Inflammatory macrophage treated with lipopolysaccharide for 4 hours (primary cell): ENCODE measurements at regions not wholly inside any gene's neighbourhood (a gene's known extent, or its start where the extent isn't known, plus 50 kb on each side); places are given as distances from the start of the nearest gene placed in this dataset.
"Not testable (repeated sequence)": the region's sequence is repeated elsewhere in the genome, so short reads cannot be mapped to it uniquely, and the experiment has no call there.

ENCODE experiments used
- DNase-seq: peaks from one replicate; pipeline ENCODE4 v3.0.0-alpha.2; 2020

GRCh38 chr11:15667127-15667725 is 552.5 kb downstream of the INSC start:
- no peak for DNase-seq

- DNase-seq: no peak
These were observed 554.0 kb downstream of the INSC start for GRCh38 chr11:15668718-15669117.

DNA sequence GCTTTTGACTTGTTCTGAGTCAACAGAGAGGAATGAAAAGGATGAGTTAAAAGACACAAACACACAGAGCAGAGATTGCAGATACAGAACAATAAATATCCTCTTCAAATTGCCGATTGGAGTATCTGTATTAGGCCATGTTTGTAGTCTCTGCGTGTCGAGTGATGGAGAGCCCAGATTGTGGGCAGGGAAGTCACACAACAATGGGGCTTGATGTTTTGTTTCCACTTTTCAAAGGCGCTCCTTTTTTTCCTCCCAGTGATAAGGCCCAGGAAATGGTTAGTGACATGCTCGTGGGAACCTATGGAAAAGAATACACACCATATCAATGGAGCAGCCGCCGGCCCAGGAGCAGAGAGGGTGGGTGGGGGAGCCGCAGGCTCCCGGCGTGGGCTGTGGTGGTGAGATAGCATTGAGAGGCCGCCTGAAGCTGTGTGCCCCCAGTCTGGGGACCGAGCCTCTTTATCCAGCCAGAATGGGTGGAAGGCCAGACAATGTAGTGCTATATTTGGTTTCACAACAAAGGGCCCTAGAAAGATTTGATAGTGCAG is 555.9 kb downstream of the INSC start:
- DNase-seq: no peak

GRCh38 chr11:15671216-15671615 is 556.5 kb downstream of the INSC start:
- DNase-seq: no peak

- no peak for DNase-seq
These were observed 558.1 kb downstream of the INSC start for GRCh38 chr11:15672825-15673224.

GRCh38 chr11:15673408-15673831 is 558.7 kb downstream of the INSC start:
- DNase-seq: no peak

GRCh38 chr11:15674756-15675155 is 560.0 kb downstream of the INSC start:
- no peak for DNase-seq

GRCh38 chr11:15675683-15676082 is 561.0 kb downstream of the INSC start:
- no peak for DNase-seq

DNA sequence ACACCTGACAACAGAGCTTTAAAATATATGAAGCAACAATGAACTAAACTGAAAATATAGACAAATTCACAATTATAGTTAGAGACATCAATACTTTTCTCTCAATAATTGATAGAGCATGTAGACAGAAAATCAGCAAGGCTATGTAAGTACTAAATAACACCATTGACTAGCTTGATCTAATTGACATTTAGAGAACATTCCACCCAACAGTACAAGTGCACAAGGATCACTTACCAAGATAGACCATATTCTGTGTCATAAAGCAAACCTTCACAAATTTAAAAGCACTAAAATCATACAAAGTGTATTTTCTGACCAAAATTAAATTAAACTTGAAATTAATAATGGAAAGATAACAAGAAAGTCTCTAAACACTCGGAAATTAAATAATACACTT is 562.5 kb downstream of the INSC start:
- DNase-seq: no peak

DNA sequence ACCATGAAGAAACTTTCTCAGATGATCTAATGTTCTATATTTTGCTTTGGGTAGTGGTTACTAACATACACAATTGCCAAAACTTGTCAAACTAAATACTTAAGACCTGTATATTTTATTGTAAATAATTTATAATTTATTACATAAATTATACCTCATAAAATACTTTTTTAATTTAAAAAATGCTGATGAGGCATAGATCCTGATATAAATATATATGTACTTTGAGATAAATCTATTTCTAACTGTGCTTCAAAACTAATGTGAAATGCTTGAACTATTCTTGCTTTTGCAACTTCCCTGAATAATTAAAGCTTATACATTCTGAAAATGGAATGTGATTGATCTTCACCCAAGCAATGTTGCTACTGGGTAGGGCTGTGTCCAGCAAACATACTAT is 568.8 kb downstream of the INSC start:
- DNase-seq: no peak

DNA sequence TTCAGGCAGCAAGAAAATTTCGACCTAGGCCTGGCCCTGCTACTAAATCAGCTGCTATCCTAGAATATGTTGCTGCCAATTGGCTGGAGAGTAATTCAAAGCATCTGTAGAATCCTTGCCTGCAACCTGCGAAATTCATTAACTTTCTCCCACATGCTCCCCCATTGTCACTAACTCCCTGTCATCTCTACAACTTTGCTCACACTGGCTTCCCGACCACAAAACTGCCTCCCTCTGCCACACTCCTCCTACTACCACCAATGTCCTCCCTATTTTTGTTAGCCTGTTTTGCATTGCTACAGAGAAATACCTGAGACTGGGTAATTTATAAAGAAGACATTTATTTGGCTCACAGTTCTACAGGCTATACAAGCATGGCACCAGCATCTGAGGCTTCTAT is 570.6 kb downstream of the INSC start:
- DNase-seq: no peak

- not testable (repeated sequence) for DNase-seq
These were observed 571.5 kb downstream of the INSC start for GRCh38 chr11:15686259-15686658.

- DNase-seq: no peak
These were observed 572.6 kb downstream of the INSC start for GRCh38 chr11:15687342-15687741.

DNA sequence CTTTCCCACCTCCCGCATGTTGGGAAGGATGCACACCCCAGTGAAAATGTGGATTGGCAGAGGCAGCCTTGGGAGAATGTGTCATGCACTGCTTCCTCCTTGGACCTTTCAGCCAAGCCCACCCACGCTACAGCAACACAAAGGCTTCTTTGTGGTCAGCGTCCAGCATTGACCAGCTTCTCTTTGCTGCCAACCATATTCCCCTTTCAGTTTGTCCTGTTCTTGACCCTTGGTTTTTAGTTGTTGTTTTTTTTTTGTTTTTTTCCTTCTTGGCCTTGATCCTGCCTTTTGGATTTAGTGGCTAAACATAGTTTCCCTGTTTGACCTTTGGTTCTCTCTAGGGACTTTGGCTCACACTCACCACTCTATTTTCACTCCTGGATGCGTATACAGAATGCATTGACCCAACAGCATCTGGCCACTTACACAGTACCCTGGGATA is 573.6 kb downstream of the INSC start:
- no peak for DNase-seq

DNA sequence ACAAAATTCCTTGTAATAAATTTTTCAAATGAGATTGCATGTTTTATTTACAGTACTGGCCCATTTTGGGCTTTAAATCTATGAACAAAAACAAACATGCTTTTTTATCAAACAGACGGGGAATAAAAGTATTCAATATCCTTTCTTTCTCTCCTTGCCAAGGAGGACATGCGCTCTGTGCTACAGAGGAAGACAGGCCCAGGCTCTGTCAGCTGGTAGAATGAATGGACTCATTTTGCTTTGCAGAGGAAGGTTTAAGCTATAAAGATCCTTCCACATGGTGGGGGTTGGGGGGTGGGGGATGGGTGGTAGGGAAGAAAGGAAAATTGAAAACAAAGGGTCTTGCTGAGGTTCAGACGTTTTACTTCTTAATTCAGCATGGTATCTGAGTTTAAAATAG is 575.6 kb downstream of the INSC start:
- no peak for DNase-seq

DNA sequence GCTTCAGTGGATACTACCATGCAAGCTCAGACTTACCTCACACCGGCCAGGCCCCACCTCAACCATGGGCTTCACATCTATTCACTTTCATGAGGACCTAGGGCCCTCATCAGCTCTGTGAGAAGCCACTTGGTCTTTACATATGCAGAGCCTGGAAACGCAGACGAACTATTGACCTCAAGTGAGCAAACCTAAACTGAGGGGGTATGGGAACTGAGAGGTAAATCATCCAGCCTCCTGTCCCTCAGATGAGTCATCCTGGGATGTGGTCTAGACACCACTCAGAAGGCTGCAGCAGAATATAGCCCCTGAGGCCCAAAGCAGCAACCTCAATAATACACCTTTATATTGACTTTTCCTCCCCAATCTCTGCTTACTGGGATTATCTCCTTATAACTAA is 578.0 kb downstream of the INSC start:
- no peak for DNase-seq

- DNase-seq: no peak
These were observed 580.5 kb downstream of the INSC start for GRCh38 chr11:15695096-15695721.

- DNase-seq: no peak
These were observed 581.3 kb downstream of the INSC start for GRCh38 chr11:15696069-15696468.

DNA sequence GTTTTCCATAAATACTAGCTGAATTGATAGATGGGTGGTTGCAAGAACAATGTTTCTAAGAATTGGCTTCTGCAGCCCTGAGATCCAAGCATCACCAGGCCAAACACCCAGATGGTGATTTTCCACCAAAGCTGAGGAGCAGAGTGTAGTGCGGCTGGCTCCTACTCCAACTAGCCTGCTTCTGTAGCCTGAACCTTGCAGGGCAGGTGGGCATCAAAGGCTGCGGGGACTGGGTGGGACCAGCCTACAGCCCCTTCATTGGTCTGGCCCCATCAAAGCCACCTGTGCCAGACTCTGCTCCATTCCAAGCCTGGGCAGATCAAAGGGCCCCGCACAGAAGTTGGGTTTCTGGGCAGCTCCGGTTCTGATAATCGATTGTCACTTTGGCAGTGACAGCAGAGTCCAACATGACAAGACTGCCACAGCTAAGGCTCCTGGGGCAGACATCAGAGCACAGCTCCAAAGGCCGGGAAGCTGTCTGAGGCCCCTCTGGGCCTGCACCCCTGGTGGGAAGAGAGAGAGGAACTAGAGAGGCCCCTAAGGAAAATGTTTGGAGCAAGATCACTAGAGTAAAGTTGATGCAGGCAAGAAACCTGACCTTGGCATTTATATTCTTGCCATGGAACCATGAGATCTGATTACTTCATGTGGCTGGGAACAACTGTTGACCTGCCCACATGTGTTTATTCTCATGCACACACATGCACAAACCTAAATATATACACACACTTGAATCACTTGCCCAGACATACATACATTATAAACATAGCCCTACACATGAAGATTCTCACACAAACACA is 582.9 kb downstream of the INSC start:
- no peak for DNase-seq

GRCh38 chr11:15698855-15699254 is 584.1 kb downstream of the INSC start:
- DNase-seq: no peak

- DNase-seq: no peak
These were observed 585.3 kb downstream of the INSC start for GRCh38 chr11:15699978-15700377.

- no peak for DNase-seq
These were observed 585.7 kb downstream of the INSC start for GRCh38 chr11:15700456-15700855.

- DNase-seq: no peak
These were observed 589.3 kb downstream of the INSC start for GRCh38 chr11:15704064-15704463.

- DNase-seq: no peak
These were observed 589.8 kb downstream of the INSC start for GRCh38 chr11:15704556-15704955.
